Pancreas (tissue), 10 donors: ENCODE measurements at regions not wholly inside any gene's neighbourhood (a gene's known extent, or its start where the extent isn't known, plus 50 kb on each side); places are given as distances from the start of the nearest gene placed in this dataset.

Experiments used
- ATAC-seq, 4 donors: fragments of 200-7000 bp; cut with Tn5 transposase; one replicate each; pipeline versions ENCODE4 v1.8.0 to v1.9.1; 2020; ENCODE audit warnings: mild to moderate bottlenecking in 4 of 4, moderate library complexity in 4 of 4
- DNase-seq, 6 donors: peaks; one replicate each; pipeline ENCODE4 v3.0.0-alpha.2; 2020
- FAIRE-seq: peaks from 2 replicates; lab custom pipeline; 2012; peaks lifted over from hg19 to GRCh38; lab: Jason Lieb, UNC
- H3K27ac ChIP-seq, 4 donors: fragments of 200-600 bp; sonication (generic); 1 replicate in 3 of 4; 2 replicates in 1 of 4; pipeline versions ENCODE4 v1.5.0 to v1.8.0; 2020
- H3K27me3 ChIP-seq, 4 donors: fragments of 200-600 bp; one replicate each; pipeline ENCODE4 v1.8.0; 2021
- H3K36me3 ChIP-seq, 3 donors: fragments of 200-600 bp; sonication (generic) in 1 of 3; one replicate each; pipeline versions ENCODE4 v1.5.0 to v1.8.0; 2020 to 2021
- H3K4me1 ChIP-seq, 3 donors: fragments of 200-600 bp; one replicate each; pipeline ENCODE4 v1.8.0; 2021
- H3K4me3 ChIP-seq, 4 donors: fragments of 200-600 bp; sonication (generic) in 2 of 4; one replicate each; pipeline versions ENCODE4 v1.5.0 to v1.8.0; 2020 to 2021
- H3K9me3 ChIP-seq, 4 donors: fragments of 200-600 bp; one replicate each; pipeline ENCODE4 v1.8.0; 2021
- CTCF ChIP-seq, 4 donors: fragments of 200-600 bp; sonication (generic) in 3 of 4; IDR thresholded peaks; one replicate each; pipeline versions ENCODE4 v1.5.0 to v1.8.0; 2021; ENCODE audit warnings: antibody characterized with exemption in 4 of 4
- WGBS, 2 donors: extraction: QIAGEN DNeasy Blood & Tissue Kit; methylation state at CpG; one replicate each; pipeline ENCODE4 v1.1.7; 2013; 5-methylcytosine and 5-hydroxymethylcytosine counted together
- intact Hi-C, 3 donors: fragments of 100-400 bp; cut with DNase I; formaldehyde crosslinking; loops; one replicate each; pipeline versions ENCODE4 v1.11.1 to v1.14.2; 2022
- donor health status: healthy with polysubstance abuse.
- donor health status: DM: no; HTN: no; CAD: no; lungs with moderate emphysema.
- donor health status: DM: no; HTN: no; CAD: no.
- donor health status: control.
- donor health status: control.
- donor health status: Bipolar disorder and iron deficiency.
- donor health status: DM: yes; HTN: yes; CAD: no.
- donor health status: DM: no; HTN: no; CAD: no.
- donor health status: DM: no; HTN: no; CAD: no.
- donor health status: DM: yes; HTN: yes; CAD: no.

GRCh38 chrX:140274811-140275525, 229.9 kb downstream of the SOX3 start:
- no peak overlapping the region for H3K27ac ChIP-seq
- TF ChIP-seq CTCF (IDR thresholded peaks at IDR 0.05): no peak
- FAIRE-seq: no peak
- no peak for DNase-seq
- H3K27me3 ChIP-seq: no peaks in the 10 kb centered on the region
- 22 to 24% methylated on average over 3 of the region's 3 CpGs for WGBS, 2 donors
- intact Hi-C loops: no loop called here
- no peak overlapping the region for H3K4me3 ChIP-seq
- H3K4me1 ChIP-seq: no peaks in the 10 kb centered on the region
- no peaks in the 10 kb centered on the region for H3K36me3 ChIP-seq
- H3K9me3 ChIP-seq: no peaks in the 10 kb centered on the region
- ATAC-seq: no peak

- TF ChIP-seq CTCF (IDR thresholded peaks at IDR 0.05): no peak
- intact Hi-C loops: no loop called here
These were observed 230.9 kb downstream of the SOX3 start for GRCh38 chrX:140273921-140274320.

GRCh38 chrX:140250391-140250790, 254.5 kb downstream of the SOX3 start:
- FAIRE-seq (no peak), DNase-seq (no peak), ATAC-seq (no peak)
- no peak for TF ChIP-seq CTCF (IDR thresholded peaks at IDR 0.05)
- Histone ChIP-seq H3K4me1 (no peaks in the 10 kb centered on the region), H3K4me3 (no peak overlapping the region), H3K27ac (no peak overlapping the region), H3K27me3 (peaks cover 0 to 35% (median 2%) of the 10 kb centered on the region in 4 donors), H3K9me3 (no peaks in the 10 kb centered on the region), H3K36me3 (no peaks in the 10 kb centered on the region)
- WGBS, 2 donors: 5 to 8% methylated on average over 10 of the region's 10 CpGs
- intact Hi-C loops: no loop called here

More at GRCh38 chrX:140273921-140274320, 230.9 kb downstream of the SOX3 start:
- Histone ChIP-seq H3K36me3 (no peaks in the 10 kb centered on the region), H3K4me1 (no peaks in the 10 kb centered on the region), H3K9me3 (no peaks in the 10 kb centered on the region), H3K4me3 (no peak overlapping the region), H3K27ac (no peak overlapping the region), H3K27me3 (no peaks in the 10 kb centered on the region)
- ATAC-seq: no peak
- WGBS, 2 donors: 26 to 43% methylated on average over 4 of the region's 4 CpGs
- FAIRE-seq: no peak
- DNase-seq: no peak

GRCh38 chrX:140249088-140249487, 255.8 kb downstream of the SOX3 start:
- no peaks in the 10 kb centered on the region for H3K36me3 ChIP-seq

More at GRCh38 chrX:140249088-140249487, 255.8 kb downstream of the SOX3 start:
- 44 to 46% methylated on average over 8 of the region's 8 CpGs for WGBS, 2 donors
- intact Hi-C loops: no loop called here
- H3K4me3 ChIP-seq: no peak overlapping the region
- no peak overlapping the region for H3K27ac ChIP-seq
- DNase-seq (no peak), ATAC-seq (no peak), FAIRE-seq (no peak)
- no peak for TF ChIP-seq CTCF (IDR thresholded peaks at IDR 0.05)
- no peaks in the 10 kb centered on the region for H3K9me3 ChIP-seq
- no peaks in the 10 kb centered on the region for H3K4me1 ChIP-seq
- H3K27me3 ChIP-seq: peaks cover 0 to 39% (median 2%) of the 10 kb centered on the region in 4 donors
